ENCODE measurements at regions not wholly inside any gene's neighbourhood (a gene's known extent, or its start where the extent isn't known, plus 50 kb on each side); places are given as distances from the start of the nearest gene placed in this dataset.

GRCh38 chr11:119830400-119830799, 101.4 kb upstream of the NECTIN1 start:
- TF ChIP-seq SMARCC2 (IDR thresholded peaks at IDR 0.05) = no peak
- TF ChIP-seq ZNF362 (CRISPR knock-in tag; IDR thresholded peaks at IDR 0.05; ENCODE audit: borderline replicate concordance) = no peak
- no peak for TF ChIP-seq LRRFIP1 (CRISPR knock-in tag; conservative IDR thresholded peaks at IDR 0.05)
- TF ChIP-seq CHD2 (IDR thresholded peaks at IDR 0.05; ENCODE audit: low read depth, low read length) = no peak
- no peak for TF ChIP-seq ZNF549 (CRISPR knock-in tag; IDR thresholded peaks at IDR 0.05)
- TF ChIP-seq ZNF776 (CRISPR knock-in tag; IDR thresholded peaks at IDR 0.05) = no peak
- no peak for TF ChIP-seq CTCF (CRISPR knock-in tag; IDR thresholded peaks at IDR 0.05)
- TF ChIP-seq KLF12 (CRISPR knock-in tag; IDR thresholded peaks at IDR 0.05; ENCODE audit: borderline replicate concordance) = no peak
- TF ChIP-seq ZNF605 (CRISPR knock-in tag; IDR thresholded peaks at IDR 0.05) = no peak
- TF ChIP-seq ZNF275 (CRISPR knock-in tag; IDR thresholded peaks at IDR 0.05; ENCODE audit: borderline replicate concordance) = no peak
- no peak for TF ChIP-seq SMC3 (IDR thresholded peaks at IDR 0.05; ENCODE audit: low read length)
- no peak for TF ChIP-seq CEBPG (CRISPR knock-in tag; IDR thresholded peaks at IDR 0.05)
- TF ChIP-seq AFF4 (CRISPR knock-in tag; IDR thresholded peaks at IDR 0.05) = no peak
- no peak for TF ChIP-seq NFYB (CRISPR knock-in tag; IDR thresholded peaks at IDR 0.05)

Measured in HepG2 (cell line).